Stomach (tissue), 8 donors: ENCODE measurements at regions not wholly inside any gene's neighbourhood (a gene's known extent, or its start where the extent isn't known, plus 50 kb on each side); places are given as distances from the start of the nearest gene placed in this dataset.

ENCODE experiments used
- DNase-seq, 2 donors: peaks; one replicate each; pipeline versions ENCODE4 v3.0.0 to v3.0.0-alpha.2; 2013 to 2019
- H3K27ac ChIP-seq, 5 donors: fragments of 200-600 bp in 4 of 5; sonication (generic) in 4 of 5; one replicate each; pipeline ENCODE4 v1.5.1; 2013 to 2019; ENCODE audit warnings: mild to moderate bottlenecking in 1 of 5, moderate library complexity in 1 of 5
- H3K27me3 ChIP-seq, 3 donors: fragments of 200-600 bp; sonication (generic); one replicate each; pipeline ENCODE4 v1.5.1; 2017 to 2019; ENCODE audit warnings: mixed run types in 1 of 3
- H3K36me3 ChIP-seq, 4 donors: fragments of 200-600 bp; sonication (generic); 1 replicate in 3 of 4; 2 replicates in 1 of 4; pipeline ENCODE4 v1.5.1; 2016 to 2019
- H3K4me1 ChIP-seq, 4 donors: fragments of 200-600 bp; sonication (generic); one replicate each; pipeline ENCODE4 v1.5.1; 2016 to 2019
- H3K4me3 ChIP-seq, 4 donors: fragments of 200-600 bp; sonication (generic) in 3 of 4; one replicate each; pipeline ENCODE4 v1.5.1; 2016 to 2019; ENCODE audit warnings: mild to moderate bottlenecking in 1 of 4
- H3K9me3 ChIP-seq, 4 donors: fragments of 200-600 bp; sonication (generic); one replicate each; pipeline ENCODE4 v1.5.1; 2016 to 2019
- EP300 ChIP-seq: sonication (generic); formaldehyde crosslinking; IDR thresholded peaks from one replicate; pipeline ENCODE4 v1.6.1; 2017; ENCODE audit warnings: antibody characterized with exemption
- POLR2A ChIP-seq, 4 donors: fragments of 450-650 bp; IDR thresholded peaks; one replicate each; pipeline ENCODE4 v1.6.1; 2016; ENCODE audit warnings: antibody characterized with exemption in 4 of 4, control low read depth in 2 of 4, mild to moderate bottlenecking in 1 of 4, moderate library complexity in 1 of 4
- POLR2AphosphoS5 ChIP-seq, 3 donors: sonication (generic); formaldehyde crosslinking; IDR thresholded peaks; one replicate each; pipeline ENCODE4 v1.6.1; 2016; ENCODE audit warnings: antibody characterized with exemption in 3 of 3
- WGBS, 5 donors: extraction: QIAGEN DNeasy Blood & Tissue Kit in 3 of 5; methylation state at CpG; one replicate each; pipeline versions ENCODE4 v1.1.5 to v1.1.7; 2013 to 2018; 5-methylcytosine and 5-hydroxymethylcytosine counted together
- intact Hi-C: fragments of 100-400 bp; cut with DNase I; formaldehyde crosslinking; loops from one replicate; pipeline ENCODE4 v1.15.1; 2023; ENCODE audit warnings: low total_unique reads
- TF ChIP-seq, protein P1 (sequence below), 7 experiments: fragments of 450-650 bp in 4 of 7; fragments of 200-600 bp in 3 of 7; sonication (generic) in 3 of 7; IDR thresholded peaks; one replicate each; pipeline ENCODE4 v1.5.1; 2016 to 2019; ENCODE audit warnings: antibody characterized with exemption in 7 of 7, control low read depth in 2 of 7, mild to moderate bottlenecking in 1 of 7
- donor health status: healthy with polysubstance abuse.
- donor health status: Bipolar disorder and iron deficiency.
- donor health status: healthy.

DNA sequence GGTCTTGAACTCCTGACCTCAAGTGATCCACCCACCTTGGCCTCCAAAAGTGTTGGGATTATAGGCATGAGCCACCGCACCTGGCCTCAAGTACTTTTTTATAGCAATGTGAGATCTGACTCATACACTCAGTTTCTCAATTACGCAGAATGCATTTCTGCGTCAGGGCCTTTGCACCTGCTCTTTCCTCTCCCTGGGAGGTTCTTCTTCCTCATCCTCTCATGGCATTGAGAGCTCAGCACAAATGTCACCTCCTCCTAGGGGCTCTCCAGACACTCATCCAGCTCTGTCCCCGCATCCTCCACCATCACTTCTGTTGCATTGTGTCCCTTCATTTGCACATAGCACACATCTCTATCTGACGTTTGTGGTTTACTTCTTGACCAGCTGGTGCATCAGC, 418.8 kb downstream of the PTPRU start:
- no peaks in the 10 kb centered on the region for H3K4me1 ChIP-seq

DNA sequence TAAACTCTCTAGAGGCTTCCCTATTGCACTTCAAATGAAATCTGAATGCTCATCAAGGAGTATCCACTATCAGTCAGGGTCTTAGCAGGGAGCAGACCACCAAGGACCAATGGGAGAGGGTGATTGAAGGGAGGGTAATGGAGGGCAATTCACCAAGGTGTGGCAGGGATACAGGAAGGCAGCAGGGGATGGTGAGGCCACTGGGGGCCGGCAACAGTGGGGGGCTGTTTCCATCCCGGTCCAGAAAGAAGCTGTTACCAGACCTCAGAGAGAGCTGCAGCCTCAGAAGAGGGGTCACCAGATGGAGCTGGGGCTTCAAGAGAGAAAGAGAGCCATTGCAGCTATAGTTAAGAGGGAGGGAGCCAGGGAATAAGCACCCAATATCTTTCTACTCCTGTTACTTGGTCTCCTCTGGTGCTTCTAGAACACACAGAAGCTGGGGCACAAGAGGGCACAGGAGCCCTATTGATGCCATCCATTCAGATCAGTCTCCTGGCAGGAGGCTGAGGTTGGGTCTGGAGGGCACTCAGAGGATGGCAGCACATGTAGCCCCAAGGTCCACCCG, 417.6 kb downstream of the PTPRU start:
- intact Hi-C loops: no loop called here
- Histone ChIP-seq H3K27me3 (peaks cover 0 to 38% (median 0%) of the 10 kb centered on the region in 3 donors), H3K9me3 (peaks cover 0 to 8% (median 3%) of the 10 kb centered on the region in 4 donors), H3K36me3 (no peaks in the 10 kb centered on the region), H3K4me1 (no peaks in the 10 kb centered on the region), H3K27ac (no peak overlapping the region), H3K4me3 (no peak overlapping the region)
- DNase-seq: no peak
- 66 to 86% (median 79%) methylated on average over 3 of the region's 3 CpGs for WGBS, 5 donors
- TF ChIP-seq POLR2AphosphoS5 (IDR thresholded peaks at IDR 0.05) (no peak), POLR2A (IDR thresholded peaks at IDR 0.05) (no peak), EP300 (no peak)
- TF ChIP-seq, protein P1, sequence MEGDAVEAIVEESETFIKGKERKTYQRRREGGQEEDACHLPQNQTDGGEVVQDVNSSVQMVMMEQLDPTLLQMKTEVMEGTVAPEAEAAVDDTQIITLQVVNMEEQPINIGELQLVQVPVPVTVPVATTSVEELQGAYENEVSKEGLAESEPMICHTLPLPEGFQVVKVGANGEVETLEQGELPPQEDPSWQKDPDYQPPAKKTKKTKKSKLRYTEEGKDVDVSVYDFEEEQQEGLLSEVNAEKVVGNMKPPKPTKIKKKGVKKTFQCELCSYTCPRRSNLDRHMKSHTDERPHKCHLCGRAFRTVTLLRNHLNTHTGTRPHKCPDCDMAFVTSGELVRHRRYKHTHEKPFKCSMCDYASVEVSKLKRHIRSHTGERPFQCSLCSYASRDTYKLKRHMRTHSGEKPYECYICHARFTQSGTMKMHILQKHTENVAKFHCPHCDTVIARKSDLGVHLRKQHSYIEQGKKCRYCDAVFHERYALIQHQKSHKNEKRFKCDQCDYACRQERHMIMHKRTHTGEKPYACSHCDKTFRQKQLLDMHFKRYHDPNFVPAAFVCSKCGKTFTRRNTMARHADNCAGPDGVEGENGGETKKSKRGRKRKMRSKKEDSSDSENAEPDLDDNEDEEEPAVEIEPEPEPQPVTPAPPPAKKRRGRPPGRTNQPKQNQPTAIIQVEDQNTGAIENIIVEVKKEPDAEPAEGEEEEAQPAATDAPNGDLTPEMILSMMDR (IDR thresholded peaks at IDR 0.05): no peak

More for the DNA sequence above, 418.8 kb downstream of the PTPRU start:
- H3K27ac ChIP-seq: no peak overlapping the region
- TF ChIP-seq, protein P1 (IDR thresholded peaks at IDR 0.05): no peak
- TF ChIP-seq POLR2A (IDR thresholded peaks at IDR 0.05) (no peak), EP300 (no peak), POLR2AphosphoS5 (IDR thresholded peaks at IDR 0.05) (no peak)
- no peaks in the 10 kb centered on the region for H3K36me3 ChIP-seq
- peaks cover 0 to 17% (median 10%) of the 10 kb centered on the region in 4 donors for H3K9me3 ChIP-seq
- peak in 1 of 2 donors; percentile 10 for DNase-seq
- H3K27me3 ChIP-seq: peaks cover 0 to 27% (median 0%) of the 10 kb centered on the region in 3 donors
- intact Hi-C loops: no loop called here
- no peak overlapping the region for H3K4me3 ChIP-seq
- 80 to 85% (median 83%) methylated on average over 5 of the region's 5 CpGs for WGBS, 5 donors

DNA sequence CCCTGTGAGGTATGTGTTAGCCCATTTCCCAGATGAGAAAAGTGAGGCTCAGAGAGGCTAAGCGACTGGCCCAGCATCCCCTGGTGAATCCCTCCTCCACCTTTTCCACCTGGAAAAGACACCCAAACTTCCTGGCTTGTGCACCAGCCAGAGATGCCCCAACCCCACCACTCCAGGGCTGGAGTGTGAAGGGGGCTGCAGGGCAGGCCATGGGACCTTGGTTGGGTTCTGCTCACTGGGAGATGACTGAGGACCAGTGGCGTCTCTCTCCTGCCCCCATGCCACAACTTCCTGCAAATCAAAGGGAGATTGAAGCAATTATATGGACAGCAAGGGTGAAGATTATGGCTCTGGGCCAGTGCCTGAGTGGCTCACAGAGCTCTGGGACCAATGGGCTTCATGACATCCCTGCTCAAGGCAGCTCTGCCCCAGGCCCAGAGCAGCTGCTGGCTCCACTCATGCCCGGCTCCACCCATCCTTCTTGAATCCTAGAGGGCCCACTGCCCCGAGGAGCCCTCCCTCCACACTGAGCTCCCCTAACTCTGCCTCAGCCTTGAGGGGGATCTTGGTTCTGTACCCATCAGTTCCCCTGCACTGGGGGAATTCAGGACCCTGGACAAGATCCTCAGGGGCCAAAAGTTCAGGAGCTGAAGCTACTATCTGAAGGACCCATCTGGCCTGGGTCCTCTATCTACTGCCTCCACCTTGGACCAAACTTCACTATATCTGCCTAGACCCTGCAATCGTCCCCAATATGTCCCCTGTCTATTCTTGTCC, 416.9 kb downstream of the PTPRU start:
- no peaks in the 10 kb centered on the region for H3K36me3 ChIP-seq
- H3K4me1 ChIP-seq: no peaks in the 10 kb centered on the region
- H3K4me3 ChIP-seq: no peak overlapping the region
- peaks cover 0 to 38% (median 0%) of the 10 kb centered on the region in 3 donors for H3K27me3 ChIP-seq
- DNase-seq: peak in 1 of 2 donors; percentile 10
- WGBS, 5 donors: 51 to 76% (median 65%) methylated on average over 4 to 5 of the region's 5 CpGs
- H3K9me3 ChIP-seq: peaks cover 0 to under 1% (median 0%) of the 10 kb centered on the region in 4 donors
- intact Hi-C loops: no loop called here
- TF ChIP-seq POLR2A (IDR thresholded peaks at IDR 0.05): no peak
- TF ChIP-seq, protein P1 (IDR thresholded peaks at IDR 0.05): no peak
- no peak for TF ChIP-seq EP300
- TF ChIP-seq POLR2AphosphoS5 (IDR thresholded peaks at IDR 0.05): no peak
- no peak overlapping the region for H3K27ac ChIP-seq

DNA sequence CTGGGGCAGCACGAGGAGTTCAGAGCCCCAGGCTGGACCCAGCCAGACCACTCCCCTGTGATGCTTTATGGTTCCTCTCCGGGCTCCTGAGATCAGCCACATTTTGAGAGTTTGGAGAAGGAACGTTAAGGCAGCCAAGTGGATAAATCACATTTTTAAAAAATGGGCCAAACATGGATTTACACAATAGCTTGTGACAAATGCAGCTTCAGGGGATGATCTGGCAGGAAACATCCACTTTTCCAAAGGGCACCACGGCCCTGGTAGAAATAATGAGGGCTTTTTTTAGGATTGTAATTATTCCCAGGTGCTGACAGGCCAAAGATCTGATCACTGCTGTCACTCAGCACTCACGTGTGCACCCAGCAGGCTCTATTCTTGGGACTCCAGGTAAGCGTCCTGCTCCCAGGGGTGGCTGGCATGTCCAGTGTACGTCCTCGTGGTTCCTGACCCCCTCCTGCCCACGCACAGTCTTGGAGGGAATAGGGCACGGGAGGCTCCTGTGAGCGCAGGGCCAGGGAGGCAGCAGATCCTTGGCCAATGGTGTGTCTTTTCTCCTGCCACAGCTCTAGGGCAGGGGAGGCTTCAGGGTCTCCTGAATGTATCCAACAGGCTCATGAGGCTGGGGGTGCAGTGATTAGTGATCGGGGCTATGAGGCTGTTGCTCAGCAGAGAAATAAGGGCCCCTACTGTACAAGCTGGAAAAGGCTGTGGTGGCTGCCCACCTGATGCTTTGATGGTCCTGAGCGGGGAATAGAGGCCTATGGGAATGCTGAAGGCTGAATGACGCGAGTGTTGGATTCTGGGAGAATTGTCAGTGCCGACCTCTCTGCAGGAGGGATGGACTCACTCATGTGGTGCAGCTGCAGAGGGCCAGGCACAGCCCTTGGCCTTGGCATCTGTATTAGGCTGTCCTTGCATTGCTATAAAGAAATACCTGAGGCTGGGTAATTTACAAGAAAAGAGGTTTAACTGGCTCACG, 415.7 kb downstream of the PTPRU start:
- Histone ChIP-seq H3K27me3 (peaks cover 0 to 45% (median 0%) of the 10 kb centered on the region in 3 donors), H3K36me3 (no peaks in the 10 kb centered on the region), H3K4me1 (no peaks in the 10 kb centered on the region), H3K4me3 (no peak overlapping the region), H3K9me3 (no peaks in the 10 kb centered on the region), H3K27ac (no peak overlapping the region)
- TF ChIP-seq POLR2A (IDR thresholded peaks at IDR 0.05): no peak
- TF ChIP-seq POLR2AphosphoS5 (IDR thresholded peaks at IDR 0.05): no peak
- TF ChIP-seq, protein P1 (IDR thresholded peaks at IDR 0.05): no peak
- no peak for TF ChIP-seq EP300
- intact Hi-C loops: no loop called here
- peak in 1 of 2 donors; percentile 10 for DNase-seq
- 58 to 70% (median 67%) methylated on average over 14 to 17 of the region's 17 CpGs for WGBS, 5 donors
